Keratinocyte (primary cell): ENCODE measurements at regions not wholly inside any gene's neighbourhood (a gene's known extent, or its start where the extent isn't known, plus 50 kb on each side); places are given as distances from the start of the nearest gene placed in this dataset.

Experiments
- EZH2 ChIP-seq: IDR thresholded peaks from one replicate; pipeline ENCODE4 v1.6.1; 2012; ENCODE audit warnings: inconsistent platforms, mild to moderate bottlenecking, low read length, moderate library complexity
- TF ChIP-seq, protein P1 (sequence below), 3 experiments: IDR thresholded peaks in 1 of 3; conservative IDR thresholded peaks in 1 of 3; optimal IDR thresholded peaks in 1 of 3; 2 replicates in 2 of 3; 3 replicates in 1 of 3; pipeline versions ENCODE3 to v1.5.1; 2011; ENCODE audit warnings: low read length in 3 of 3, mild to moderate bottlenecking in 3 of 3, moderate library complexity in 2 of 3, control low read depth in 1 of 3, inconsistent platforms in 1 of 3; ENCODE audit not compliant: insufficient read depth in 2 of 3; ENCODE audit errors: extremely low read depth in 1 of 3

DNA sequence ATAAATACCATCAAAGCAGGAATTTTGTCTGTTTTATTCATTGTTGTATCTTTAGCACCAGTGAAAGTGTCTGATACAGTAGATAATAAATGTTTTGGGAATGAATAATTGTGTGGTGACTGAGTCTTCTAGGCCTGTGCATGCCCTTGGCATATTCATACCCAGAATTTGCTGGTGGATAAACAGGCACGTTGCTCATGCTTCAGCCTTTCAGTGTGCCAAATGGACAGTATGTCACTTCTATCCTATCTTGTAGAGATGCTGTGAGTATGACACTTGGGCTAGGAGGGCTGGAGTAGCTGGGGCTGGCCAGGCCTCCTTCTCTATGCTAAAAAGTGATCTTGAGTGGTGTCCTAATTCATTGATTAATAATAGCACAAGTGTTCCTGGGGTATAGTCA, 287.3 kb upstream of the DDI1 start:
- no peak for TF ChIP-seq EZH2
- TF ChIP-seq, protein P1, sequence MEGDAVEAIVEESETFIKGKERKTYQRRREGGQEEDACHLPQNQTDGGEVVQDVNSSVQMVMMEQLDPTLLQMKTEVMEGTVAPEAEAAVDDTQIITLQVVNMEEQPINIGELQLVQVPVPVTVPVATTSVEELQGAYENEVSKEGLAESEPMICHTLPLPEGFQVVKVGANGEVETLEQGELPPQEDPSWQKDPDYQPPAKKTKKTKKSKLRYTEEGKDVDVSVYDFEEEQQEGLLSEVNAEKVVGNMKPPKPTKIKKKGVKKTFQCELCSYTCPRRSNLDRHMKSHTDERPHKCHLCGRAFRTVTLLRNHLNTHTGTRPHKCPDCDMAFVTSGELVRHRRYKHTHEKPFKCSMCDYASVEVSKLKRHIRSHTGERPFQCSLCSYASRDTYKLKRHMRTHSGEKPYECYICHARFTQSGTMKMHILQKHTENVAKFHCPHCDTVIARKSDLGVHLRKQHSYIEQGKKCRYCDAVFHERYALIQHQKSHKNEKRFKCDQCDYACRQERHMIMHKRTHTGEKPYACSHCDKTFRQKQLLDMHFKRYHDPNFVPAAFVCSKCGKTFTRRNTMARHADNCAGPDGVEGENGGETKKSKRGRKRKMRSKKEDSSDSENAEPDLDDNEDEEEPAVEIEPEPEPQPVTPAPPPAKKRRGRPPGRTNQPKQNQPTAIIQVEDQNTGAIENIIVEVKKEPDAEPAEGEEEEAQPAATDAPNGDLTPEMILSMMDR (optimal IDR thresholded peaks at IDR 0.05 in 1 of 3, IDR thresholded peaks at IDR 0.05 in 1 of 3, conservative IDR thresholded peaks at IDR 0.05 in 1 of 3; ENCODE audit: extremely low read depth in 1 of 3, insufficient read depth in 2 of 3, low read length in 3 of 3), result no peak
